A673 (cell line): ENCODE measurements at regions not wholly inside any gene's neighbourhood (a gene's known extent, or its start where the extent isn't known, plus 50 kb on each side); places are given as distances from the start of the nearest gene placed in this dataset.

Source experiments
- BruUV-seq: library from RNA; stranded (reverse); fragments of 400-500 nt; replicated peaks from 2 replicates; lab custom pipeline; 2021; lab: Mats Ljungman, UMichigan
- CTCF ChIA-PET: fragments of 300-600 bp; sonication (Branson Sonifier 250); formaldehyde crosslinking; loops from one replicate; lab custom pipeline; 2022; ENCODE audit warnings: antibody characterized with exemption; lab: Charles Lee
- POLR2A ChIA-PET: fragments of 300-600 bp; sonication (Branson Sonifier 250); formaldehyde crosslinking; loops from one replicate; lab custom pipeline; 2022; ENCODE audit warnings: antibody characterized with exemption; ENCODE audit not compliant: low non-redundant PET; lab: Charles Lee
- DNase-seq: peaks from one replicate; pipeline ENCODE4 v3.0.0-alpha.2; 2015; ENCODE audit warnings: low spot score
- H3K27ac ChIP-seq: fragments of 200-600 bp; sonication (generic); 2 replicates; pipeline ENCODE4 v1.5.1; 2016; ENCODE audit warnings: mixed run types, low read depth, mild to moderate bottlenecking, mixed read lengths, antibody characterized with exemption, low read length; ENCODE audit not compliant: poor library complexity, severe bottlenecking
- H3K27me3 ChIP-seq: fragments of 200-600 bp; sonication (generic); replicated peaks from 2 replicates; pipeline ENCODE4 v1.6.1; 2017; ENCODE audit warnings: mixed run types, low read depth, mild to moderate bottlenecking, mixed read lengths, antibody characterized with exemption, low read length; ENCODE audit not compliant: insufficient read depth, poor library complexity
- H3K36me3 ChIP-seq: fragments of 200-600 bp; sonication (generic); 2 replicates; pipeline ENCODE4 v1.6.1; 2016; ENCODE audit warnings: mixed run types, mild to moderate bottlenecking, mixed read lengths, antibody characterized with exemption, low read length; ENCODE audit not compliant: insufficient read depth, poor library complexity, severe bottlenecking
- H3K4me1 ChIP-seq: fragments of 200-600 bp; sonication (generic); 2 replicates; pipeline ENCODE4 v1.6.1; 2017; ENCODE audit warnings: mixed run types, mild to moderate bottlenecking, mixed read lengths, antibody characterized with exemption, low read length; ENCODE audit not compliant: insufficient read depth, poor library complexity, severe bottlenecking
- H3K4me3 ChIP-seq: fragments of 200-600 bp; sonication (generic); 2 replicates; pipeline ENCODE4 v1.5.1; 2016; ENCODE audit warnings: low read depth, mixed run types, mild to moderate bottlenecking, mixed read lengths, low read length; ENCODE audit not compliant: poor library complexity, severe bottlenecking
- H3K9me3 ChIP-seq: fragments of 200-600 bp; sonication (generic); 2 replicates; pipeline ENCODE4 v1.6.1; 2016; ENCODE audit warnings: mixed run types, low read depth, mild to moderate bottlenecking, mixed read lengths, antibody characterized with exemption, low read length; ENCODE audit not compliant: poor library complexity, severe bottlenecking
- EZH2 ChIP-seq: fragments of 200-600 bp; sonication (generic); IDR thresholded peaks from 2 replicates; pipeline ENCODE4 v1.6.1; 2017; ENCODE audit warnings: borderline replicate concordance, low read depth, mild to moderate bottlenecking, mixed read lengths, antibody characterized with exemption, low read length; ENCODE audit not compliant: poor library complexity, severe bottlenecking
- intact Hi-C: fragments of 100-400 bp; cut with micrococcal nuclease; formaldehyde crosslinking; loops from one replicate; pipeline ENCODE4 v1.10.0; 2022; ENCODE audit not compliant: unreplicated experiment
- TF ChIP-seq, protein P1 (sequence below): fragments of 300-800, 200-600 bp; sonication (generic); conservative IDR thresholded peaks from 2 replicates; pipeline ENCODE4 v1.5.1; 2017; ENCODE audit warnings: low read depth, mild to moderate bottlenecking, antibody characterized with exemption, low read length, moderate library complexity, mixed read lengths

DNA sequence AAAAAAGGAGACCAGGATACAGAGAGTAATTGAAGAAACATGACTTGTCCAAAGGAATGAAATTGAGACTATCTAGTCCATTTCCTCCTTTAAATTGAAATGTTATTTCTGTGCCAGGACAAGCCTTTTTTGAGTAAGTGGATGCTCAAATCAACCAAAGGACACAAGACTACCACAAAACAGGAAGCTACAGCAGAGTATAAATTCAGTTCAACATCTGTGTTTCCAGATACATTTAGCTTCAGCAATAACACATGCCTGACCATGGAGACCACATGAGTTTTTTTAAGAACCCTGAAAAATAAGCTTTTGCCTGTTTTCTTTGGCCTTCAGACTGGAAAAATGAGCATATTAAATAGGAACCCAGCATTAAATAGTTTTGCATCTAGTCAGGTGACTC is 707.5 kb downstream of the ZWINT start:
- H3K36me3 ChIP-seq: no peaks in the 10 kb centered on the region
- DNase-seq: no peak
- H3K27ac ChIP-seq: no peak overlapping the region
- H3K27me3 ChIP-seq: no peaks in the 10 kb centered on the region
- no peak for TF ChIP-seq EZH2
- TF ChIP-seq, protein P1, sequence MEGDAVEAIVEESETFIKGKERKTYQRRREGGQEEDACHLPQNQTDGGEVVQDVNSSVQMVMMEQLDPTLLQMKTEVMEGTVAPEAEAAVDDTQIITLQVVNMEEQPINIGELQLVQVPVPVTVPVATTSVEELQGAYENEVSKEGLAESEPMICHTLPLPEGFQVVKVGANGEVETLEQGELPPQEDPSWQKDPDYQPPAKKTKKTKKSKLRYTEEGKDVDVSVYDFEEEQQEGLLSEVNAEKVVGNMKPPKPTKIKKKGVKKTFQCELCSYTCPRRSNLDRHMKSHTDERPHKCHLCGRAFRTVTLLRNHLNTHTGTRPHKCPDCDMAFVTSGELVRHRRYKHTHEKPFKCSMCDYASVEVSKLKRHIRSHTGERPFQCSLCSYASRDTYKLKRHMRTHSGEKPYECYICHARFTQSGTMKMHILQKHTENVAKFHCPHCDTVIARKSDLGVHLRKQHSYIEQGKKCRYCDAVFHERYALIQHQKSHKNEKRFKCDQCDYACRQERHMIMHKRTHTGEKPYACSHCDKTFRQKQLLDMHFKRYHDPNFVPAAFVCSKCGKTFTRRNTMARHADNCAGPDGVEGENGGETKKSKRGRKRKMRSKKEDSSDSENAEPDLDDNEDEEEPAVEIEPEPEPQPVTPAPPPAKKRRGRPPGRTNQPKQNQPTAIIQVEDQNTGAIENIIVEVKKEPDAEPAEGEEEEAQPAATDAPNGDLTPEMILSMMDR: no peak
- BruUV-seq: no TSS peak
- H3K9me3 ChIP-seq: peaks cover 7% of the 10 kb centered on the region
- ChIA-PET POLR2A (no interaction called here), CTCF (no interaction called here)
- intact Hi-C loops: no loop called here
- no peak overlapping the region for H3K4me3 ChIP-seq
- no peaks in the 10 kb centered on the region for H3K4me1 ChIP-seq

DNA sequence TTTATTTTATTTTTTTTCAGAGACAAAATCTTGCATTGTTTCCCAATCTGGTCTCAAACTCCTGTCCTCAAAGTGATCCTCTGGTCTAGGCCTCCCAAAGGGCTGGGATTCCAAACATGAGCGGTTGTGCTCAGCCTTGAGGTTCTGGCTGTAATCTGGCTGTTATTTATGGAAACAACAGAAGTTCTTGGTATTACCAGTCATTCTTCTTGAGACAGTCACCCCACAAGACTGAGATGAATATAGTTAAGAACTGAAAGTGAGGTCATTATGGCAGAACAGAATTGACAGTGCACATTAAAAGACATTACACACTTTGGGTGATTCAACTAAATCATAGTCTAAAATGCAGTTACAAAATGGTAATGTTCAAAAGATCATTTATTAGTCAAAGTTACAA is 719.5 kb downstream of the ZWINT start:
- BruUV-seq: no TSS peak
- no peak for TF ChIP-seq EZH2
- TF ChIP-seq, protein P1: no peak
- H3K27ac ChIP-seq: no peak overlapping the region
- no peaks in the 10 kb centered on the region for H3K36me3 ChIP-seq
- H3K9me3 ChIP-seq: no peaks in the 10 kb centered on the region
- no peak for DNase-seq
- H3K4me3 ChIP-seq: no peak overlapping the region
- ChIA-PET POLR2A (no interaction called here), CTCF (no interaction called here)
- intact Hi-C loops: no loop called here
- H3K4me1 ChIP-seq: no peaks in the 10 kb centered on the region
- no peaks in the 10 kb centered on the region for H3K27me3 ChIP-seq

DNA sequence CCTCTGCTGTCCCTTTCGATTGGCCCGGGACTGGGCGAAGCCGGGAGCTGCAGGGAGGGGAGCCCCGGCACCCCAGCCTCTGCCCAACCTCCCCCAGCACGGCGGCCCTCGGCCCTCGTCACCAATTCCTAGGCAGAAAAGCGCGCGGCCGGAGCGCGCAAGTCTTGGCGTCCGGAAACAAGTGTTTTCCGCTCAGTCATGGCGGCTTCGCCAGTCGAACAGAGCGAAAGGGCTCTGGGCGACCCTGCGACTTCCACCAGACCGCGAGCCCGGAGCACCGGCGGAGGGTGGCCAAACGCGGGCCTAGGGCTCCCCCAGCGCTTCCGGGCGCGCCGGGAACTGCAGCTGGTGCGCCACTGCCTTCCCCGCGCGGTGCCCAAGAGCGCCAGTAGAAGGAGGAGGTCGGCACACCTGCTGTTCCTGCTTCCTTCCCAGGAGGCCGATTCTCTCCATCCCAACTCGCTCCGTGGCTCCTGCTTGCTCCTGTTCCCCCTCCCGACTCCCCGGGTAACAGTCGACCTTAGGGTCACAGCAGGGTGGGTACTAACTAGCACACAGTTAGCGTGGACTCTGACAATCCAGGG is 729.9 kb downstream of the ZWINT start:
- H3K4me3 ChIP-seq: no peak overlapping the region
- POLR2A ChIA-PET: no interaction called here
- H3K27ac ChIP-seq: no peak overlapping the region

More for the DNA sequence above, 729.9 kb downstream of the ZWINT start:
- H3K9me3 ChIP-seq: no peaks in the 10 kb centered on the region
- intact Hi-C loops: no loop called here
- no peaks in the 10 kb centered on the region for H3K4me1 ChIP-seq
- H3K27me3 ChIP-seq: peaks cover 27% of the 10 kb centered on the region
- no TSS peak for BruUV-seq
- H3K36me3 ChIP-seq: no peaks in the 10 kb centered on the region
- CTCF ChIA-PET: no interaction called here
- DNase-seq: peak; percentile 17
- no peak for TF ChIP-seq EZH2
- TF ChIP-seq, protein P1: peak; percentile 37; the same call in 1 of the 2 replicates
